Peyer's patch (tissue), 4 donors: ENCODE measurements at regions not wholly inside any gene's neighbourhood (a gene's known extent, or its start where the extent isn't known, plus 50 kb on each side); places are given as distances from the start of the nearest gene placed in this dataset.

Source experiments
- CTCF ChIP-seq, 6 experiments: fragments of 450-650 bp in 4 of 6; fragments of 200-600 bp in 2 of 6; sonication (generic) in 1 of 6; IDR thresholded peaks; one replicate each; pipeline ENCODE4 v1.5.1; 2017 to 2019; ENCODE audit warnings: antibody characterized with exemption in 6 of 6, mild to moderate bottlenecking in 3 of 6, moderate library complexity in 1 of 6
- POLR2A ChIP-seq, 2 donors: fragments of 450-650 bp; IDR thresholded peaks; one replicate each; pipeline ENCODE4 v1.5.1; 2017; ENCODE audit warnings: antibody characterized with exemption in 2 of 2, mild to moderate bottlenecking in 2 of 2, moderate library complexity in 2 of 2

GRCh38 chrX:69323786-69324720 is 158.8 kb upstream of the PJA1 start:
- TF ChIP-seq CTCF (IDR thresholded peaks at IDR 0.05) (no peak), POLR2A (IDR thresholded peaks at IDR 0.05) (no peak)
